ENCODE measurements at regions not wholly inside any gene's neighbourhood (a gene's known extent, or its start where the extent isn't known, plus 50 kb on each side); places are given as distances from the start of the nearest gene placed in this dataset.
"Not testable (repeated sequence)": the region's sequence is repeated elsewhere in the genome, so short reads cannot be mapped to it uniquely, and the experiment has no call there.

GRCh38 chr3:145865399-145866018 lies 295.5 kb downstream of the PLOD2 start:
- DNase-seq = no peak

- no peak for DNase-seq
Measured at GRCh38 chr3:145869958-145870357, 291.0 kb downstream of the PLOD2 start.

- peak; percentile 37 for DNase-seq
Measured at GRCh38 chr3:145882436-145882835, 278.5 kb downstream of the PLOD2 start.

GRCh38 chr3:145889730-145890129 lies 271.3 kb downstream of the PLOD2 start:
- DNase-seq = no peak

GRCh38 chr3:145892869-145893268 lies 268.1 kb downstream of the PLOD2 start:
- no peak for DNase-seq

- DNase-seq = no peak
Measured at GRCh38 chr3:145893331-145893730, 267.7 kb downstream of the PLOD2 start.

- peak; percentile 20 for DNase-seq
Measured at GRCh38 chr3:145898487-145898886, 262.5 kb downstream of the PLOD2 start.

GRCh38 chr3:145899241-145899640 lies 261.7 kb downstream of the PLOD2 start:
- DNase-seq = no peak

GRCh38 chr3:145900056-145900829 lies 260.7 kb downstream of the PLOD2 start:
- no peak for DNase-seq

- DNase-seq = peak; percentile 66
Measured at GRCh38 chr3:145902166-145902565, 258.8 kb downstream of the PLOD2 start.

- no peak for DNase-seq
Measured at GRCh38 chr3:145903472-145904013, 257.4 kb downstream of the PLOD2 start.

- no peak for DNase-seq
Measured at GRCh38 chr3:145904138-145904537, 256.8 kb downstream of the PLOD2 start.

GRCh38 chr3:145906301-145906700 lies 254.7 kb downstream of the PLOD2 start:
- no peak for DNase-seq

GRCh38 chr3:145906755-145907154 lies 254.2 kb downstream of the PLOD2 start:
- DNase-seq = no peak

GRCh38 chr3:145911016-145911415 lies 250.0 kb downstream of the PLOD2 start:
- DNase-seq = peak; percentile 19

- DNase-seq = no peak
Measured at GRCh38 chr3:145915787-145916186, 245.2 kb downstream of the PLOD2 start.

- not testable (repeated sequence) for DNase-seq
Measured at GRCh38 chr3:145927736-145928135, 233.2 kb downstream of the PLOD2 start.

- DNase-seq = peak; percentile 67
Measured at GRCh38 chr3:145936971-145937370, 224.0 kb downstream of the PLOD2 start.

GRCh38 chr3:145939431-145939830 lies 221.6 kb downstream of the PLOD2 start:
- DNase-seq = no peak

GRCh38 chr3:145942052-145942451 lies 218.9 kb downstream of the PLOD2 start:
- DNase-seq = peak; percentile 28

GRCh38 chr3:145943952-145944351 lies 217.0 kb downstream of the PLOD2 start:
- DNase-seq = no peak

GRCh38 chr3:145951441-145951840 lies 209.5 kb downstream of the PLOD2 start:
- DNase-seq = peak; percentile 60

GRCh38 chr3:145952536-145952935 lies 208.4 kb downstream of the PLOD2 start:
- DNase-seq = peak; percentile 99

- DNase-seq = peak; percentile 81
Measured at GRCh38 chr3:145953316-145953715, 207.7 kb downstream of the PLOD2 start.

All from fibroblast of skin of abdomen (primary cell).